Chondrocyte (in vitro differentiated cells): ENCODE measurements at regions not wholly inside any gene's neighbourhood (a gene's known extent, or its start where the extent isn't known, plus 50 kb on each side); places are given as distances from the start of the nearest gene placed in this dataset.
A peak's percentile ranks its signal among the peaks of the same experiment; 100 is the strongest.

Experiments used
- DNase-seq: peaks from one replicate; pipeline ENCODE4 v3.0.0; 2021; ENCODE audit warnings: mixed read lengths, low spot score
- H3K27ac Mint-ChIP-seq: one replicate; pipeline ENCODE4 v1.8.0; 2021; ENCODE audit warnings: mild to moderate bottlenecking, moderate library complexity, mixed read lengths; ENCODE audit not compliant: unreplicated experiment
- H3K27me3 Mint-ChIP-seq: 2 replicates; pipeline ENCODE4 v1.8.0; 2021; ENCODE audit warnings: low read depth, mixed read lengths
- H3K36me3 Mint-ChIP-seq: 2 replicates; pipeline ENCODE4 v1.8.0; 2021; ENCODE audit warnings: low read depth, mixed read lengths
- H3K4me1 Mint-ChIP-seq: 2 replicates; pipeline ENCODE4 v1.8.0; 2021; ENCODE audit warnings: low read depth, mild to moderate bottlenecking, mixed read lengths
- H3K4me3 Mint-ChIP-seq: one replicate; pipeline ENCODE4 v1.8.0; 2021; ENCODE audit warnings: mild to moderate bottlenecking, moderate library complexity, mixed read lengths; ENCODE audit not compliant: unreplicated experiment
- H3K9me3 Mint-ChIP-seq: 2 replicates; pipeline ENCODE4 v1.8.0; 2021; ENCODE audit warnings: low read depth, mixed read lengths
- CTCF ChIP-seq: fragments of 200-600 bp; sonication (generic); IDR thresholded peaks from 2 replicates; pipeline ENCODE4 v1.5.0; 2021; ENCODE audit warnings: antibody characterized with exemption, mild to moderate bottlenecking, moderate library complexity

- no peak for TF ChIP-seq CTCF
- H3K9me3 Mint-ChIP-seq, result no peaks in the 10 kb centered on the region
- H3K36me3 Mint-ChIP-seq, result no peaks in the 10 kb centered on the region
- no peak overlapping the region for H3K4me3 Mint-ChIP-seq
- DNase-seq, result no peak
- H3K27me3 Mint-ChIP-seq, result no peaks in the 10 kb centered on the region
- peak overlapping the region; percentile 27 for H3K27ac Mint-ChIP-seq
- H3K4me1 Mint-ChIP-seq, result peaks cover 15% of the 10 kb centered on the region
Measured at GRCh38 chr13:80871481-80871880, 530.6 kb upstream of the SPRY2 start.

DNA sequence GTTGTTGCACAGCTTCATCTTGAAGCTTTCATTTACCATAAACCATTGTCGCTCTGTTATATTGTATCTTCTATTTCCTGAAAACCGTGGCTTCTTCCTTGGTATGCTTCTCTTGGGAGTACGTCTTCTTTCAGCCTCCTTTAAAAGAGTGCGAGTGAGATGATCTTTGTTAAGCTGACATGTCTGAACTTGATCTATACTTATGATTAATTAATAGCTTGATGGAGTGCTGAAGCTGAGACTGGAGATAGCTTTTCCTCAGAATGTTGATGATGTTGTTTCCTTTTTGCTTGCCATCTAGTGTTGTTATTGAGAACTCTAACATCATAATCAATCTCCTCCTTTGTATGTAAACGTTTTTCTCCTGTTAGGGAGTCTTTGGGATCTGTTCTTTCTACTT is 529.3 kb upstream of the SPRY2 start:
- Mint-ChIP-seq H3K27ac (no peak overlapping the region), H3K36me3 (no peaks in the 10 kb centered on the region), H3K9me3 (no peaks in the 10 kb centered on the region), H3K27me3 (no peaks in the 10 kb centered on the region), H3K4me3 (no peak overlapping the region), H3K4me1 (peaks cover 15% of the 10 kb centered on the region)
- DNase-seq, result no peak
- TF ChIP-seq CTCF, result no peak

DNA sequence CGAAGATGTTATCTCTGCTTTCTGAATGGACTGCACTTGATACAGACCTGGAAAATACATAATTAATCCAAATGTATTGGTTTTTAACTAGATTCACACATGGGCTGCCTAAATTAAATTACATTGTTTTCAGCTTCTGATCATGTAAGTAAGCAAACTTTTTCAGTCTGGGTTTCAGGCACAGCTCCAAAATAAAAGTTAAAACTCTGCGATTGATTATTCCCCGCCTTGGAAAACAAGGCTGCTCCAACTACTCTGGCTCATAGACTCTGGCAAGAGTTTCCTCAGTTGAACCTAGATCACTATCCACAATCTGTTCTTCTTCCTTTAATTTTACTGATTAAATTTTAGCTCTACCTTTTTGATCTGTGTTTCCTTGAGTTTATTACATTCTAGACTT is 526.0 kb upstream of the SPRY2 start:
- H3K36me3 Mint-ChIP-seq, result no peaks in the 10 kb centered on the region
- H3K9me3 Mint-ChIP-seq, result peaks cover 5% of the 10 kb centered on the region
- no peak overlapping the region for H3K27ac Mint-ChIP-seq

DNA sequence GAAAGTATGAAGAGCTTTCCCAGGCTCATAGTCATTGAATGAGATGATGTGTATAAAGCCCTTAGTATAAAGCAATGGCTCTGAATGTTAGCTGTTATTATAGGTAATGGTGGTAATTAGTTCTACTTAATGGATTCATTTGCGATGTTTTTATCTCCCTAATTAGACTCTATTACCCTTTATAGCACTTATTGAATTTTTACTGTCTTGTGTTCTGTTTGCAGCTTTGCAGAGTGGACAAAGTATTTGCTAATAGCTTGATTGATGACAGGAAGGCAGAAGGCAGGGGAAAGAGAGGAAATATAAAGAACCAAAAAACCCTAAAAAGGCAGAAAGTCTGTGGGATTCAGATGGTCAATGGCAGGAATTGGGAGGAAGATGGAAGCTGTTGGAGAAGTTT is 524.4 kb upstream of the SPRY2 start:
- DNase-seq, result no peak
- no peak overlapping the region for H3K4me3 Mint-ChIP-seq
- H3K9me3 Mint-ChIP-seq, result peaks cover 5% of the 10 kb centered on the region
- H3K27me3 Mint-ChIP-seq, result no peaks in the 10 kb centered on the region
- H3K36me3 Mint-ChIP-seq, result no peaks in the 10 kb centered on the region
- H3K27ac Mint-ChIP-seq, result no peak overlapping the region
- TF ChIP-seq CTCF, result no peak
- peaks cover 7% of the 10 kb centered on the region for H3K4me1 Mint-ChIP-seq

More for the DNA sequence above, 526.0 kb upstream of the SPRY2 start:
- Mint-ChIP-seq H3K4me1 (peaks cover 10% of the 10 kb centered on the region), H3K27me3 (no peaks in the 10 kb centered on the region), H3K4me3 (no peak overlapping the region)
- DNase-seq, result no peak
- TF ChIP-seq CTCF, result no peak

DNA sequence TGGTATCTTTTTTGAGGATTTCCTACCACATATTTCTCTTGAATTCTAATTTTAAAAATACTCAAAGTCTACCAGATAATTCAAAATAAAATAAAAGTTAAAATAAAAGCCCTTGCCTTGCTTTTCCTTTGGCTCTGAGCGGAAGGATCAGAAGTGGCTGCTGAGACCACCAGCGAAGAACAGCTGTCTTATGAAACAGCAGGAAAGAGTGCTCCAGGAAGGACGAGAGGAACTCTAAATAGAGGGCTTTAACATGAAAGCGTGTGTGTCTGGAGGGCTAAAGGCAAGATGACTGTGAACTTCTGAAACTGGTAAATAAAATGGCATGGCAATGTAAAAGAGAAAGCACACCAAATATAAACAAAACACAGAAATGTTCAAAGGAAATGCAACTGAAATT is 521.5 kb upstream of the SPRY2 start:
- no peaks in the 10 kb centered on the region for H3K36me3 Mint-ChIP-seq
- no peak for TF ChIP-seq CTCF
- no peak overlapping the region for H3K4me3 Mint-ChIP-seq
- H3K27me3 Mint-ChIP-seq, result no peaks in the 10 kb centered on the region
- H3K9me3 Mint-ChIP-seq, result peaks cover 5% of the 10 kb centered on the region
- DNase-seq, result no peak
- H3K4me1 Mint-ChIP-seq, result peaks cover 7% of the 10 kb centered on the region
- no peak overlapping the region for H3K27ac Mint-ChIP-seq
